Tibial nerve (tissue), 4 donors: ENCODE measurements at regions not wholly inside any gene's neighbourhood (a gene's known extent, or its start where the extent isn't known, plus 50 kb on each side); places are given as distances from the start of the nearest gene placed in this dataset.

Experiments
- DNase-seq, 2 donors: peaks; one replicate each; pipeline ENCODE4 v3.0.0-alpha.2; 2019; ENCODE audit warnings: low spot score in 2 of 2
- H3K27ac ChIP-seq, 4 donors: fragments of 200-600 bp; sonication (generic) in 3 of 4; one replicate each; pipeline ENCODE4 v1.5.1; 2017 to 2019; ENCODE audit warnings: mild to moderate bottlenecking in 1 of 4
- H3K27me3 ChIP-seq, 2 donors: fragments of 200-600 bp; sonication (generic) in 1 of 2; one replicate each; pipeline versions ENCODE4 v1.5.1 to v1.6.0; 2017 to 2019
- H3K36me3 ChIP-seq, 3 donors: fragments of 200-600 bp; sonication (generic); one replicate each; pipeline ENCODE4 v1.5.1; 2018 to 2019
- H3K4me1 ChIP-seq, 4 donors: fragments of 200-600 bp; sonication (generic) in 3 of 4; one replicate each; pipeline ENCODE4 v1.5.1; 2017 to 2019
- H3K4me3 ChIP-seq, 4 donors: fragments of 200-600 bp; sonication (generic) in 3 of 4; one replicate each; pipeline ENCODE4 v1.5.1; 2017 to 2019; ENCODE audit warnings: mild to moderate bottlenecking in 1 of 4, moderate library complexity in 1 of 4
- H3K9me3 ChIP-seq, 4 donors: fragments of 200-600 bp; sonication (generic) in 3 of 4; one replicate each; pipeline ENCODE4 v1.5.1; 2017 to 2019
- EP300 ChIP-seq, 2 donors: sonication (generic); formaldehyde crosslinking; IDR thresholded peaks; one replicate each; pipeline ENCODE4 v1.6.1; 2017; ENCODE audit warnings: antibody characterized with exemption in 2 of 2, mild to moderate bottlenecking in 1 of 2
- POLR2A ChIP-seq, 2 donors: fragments of 450-650 bp; IDR thresholded peaks; one replicate each; pipeline ENCODE4 v1.6.1; 2017; ENCODE audit warnings: antibody characterized with exemption in 2 of 2, mild to moderate bottlenecking in 2 of 2, moderate library complexity in 2 of 2
- WGBS, 2 donors: methylation state at CpG; one replicate each; pipeline ENCODE4 v1.1.5; 2018; 5-methylcytosine and 5-hydroxymethylcytosine counted together
- TF ChIP-seq, protein P1 (sequence below), 5 experiments: fragments of 200-600 bp in 3 of 5; fragments of 450-650 bp in 2 of 5; sonication (generic) in 3 of 5; IDR thresholded peaks; one replicate each; pipeline ENCODE4 v1.5.1; 2016 to 2019; ENCODE audit warnings: antibody characterized with exemption in 5 of 5, mild to moderate bottlenecking in 3 of 5, moderate library complexity in 2 of 5

DNA sequence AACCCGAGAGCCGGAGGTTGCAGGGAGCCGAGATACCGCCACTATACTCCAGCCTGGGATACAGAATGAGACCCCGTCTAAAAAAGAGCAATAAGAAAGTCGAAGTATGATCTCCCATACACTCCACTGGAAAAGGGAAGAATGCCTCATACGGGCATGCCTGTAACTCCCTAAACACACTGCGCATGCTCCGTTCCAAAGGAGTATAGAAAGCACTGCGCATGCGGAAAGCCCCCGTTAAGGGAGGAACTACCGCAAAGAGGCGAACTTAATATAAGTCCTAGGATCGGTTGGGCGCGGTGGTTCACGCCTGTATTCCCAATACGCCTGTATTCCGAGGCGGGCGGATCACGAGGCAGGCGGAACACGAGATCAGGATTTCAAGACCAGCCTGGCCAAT lies 313.1 kb upstream of the ERCC4 start:
- Histone ChIP-seq H3K27ac (no peak overlapping the region), H3K4me3 (no peak overlapping the region), H3K27me3 (no peaks in the 10 kb centered on the region), H3K4me1 (no peaks in the 10 kb centered on the region), H3K36me3 (no peaks in the 10 kb centered on the region), H3K9me3 (peaks cover 0 to 25% (median 0%) of the 10 kb centered on the region in 4 donors)
- no peak for DNase-seq
- 90 to 93% methylated on average over 25 of the region's 25 CpGs for WGBS, 2 donors
- TF ChIP-seq, protein P1, sequence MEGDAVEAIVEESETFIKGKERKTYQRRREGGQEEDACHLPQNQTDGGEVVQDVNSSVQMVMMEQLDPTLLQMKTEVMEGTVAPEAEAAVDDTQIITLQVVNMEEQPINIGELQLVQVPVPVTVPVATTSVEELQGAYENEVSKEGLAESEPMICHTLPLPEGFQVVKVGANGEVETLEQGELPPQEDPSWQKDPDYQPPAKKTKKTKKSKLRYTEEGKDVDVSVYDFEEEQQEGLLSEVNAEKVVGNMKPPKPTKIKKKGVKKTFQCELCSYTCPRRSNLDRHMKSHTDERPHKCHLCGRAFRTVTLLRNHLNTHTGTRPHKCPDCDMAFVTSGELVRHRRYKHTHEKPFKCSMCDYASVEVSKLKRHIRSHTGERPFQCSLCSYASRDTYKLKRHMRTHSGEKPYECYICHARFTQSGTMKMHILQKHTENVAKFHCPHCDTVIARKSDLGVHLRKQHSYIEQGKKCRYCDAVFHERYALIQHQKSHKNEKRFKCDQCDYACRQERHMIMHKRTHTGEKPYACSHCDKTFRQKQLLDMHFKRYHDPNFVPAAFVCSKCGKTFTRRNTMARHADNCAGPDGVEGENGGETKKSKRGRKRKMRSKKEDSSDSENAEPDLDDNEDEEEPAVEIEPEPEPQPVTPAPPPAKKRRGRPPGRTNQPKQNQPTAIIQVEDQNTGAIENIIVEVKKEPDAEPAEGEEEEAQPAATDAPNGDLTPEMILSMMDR (IDR thresholded peaks at IDR 0.05): no peak
- TF ChIP-seq POLR2A (IDR thresholded peaks at IDR 0.05) (no peak), EP300 (IDR thresholded peaks at IDR 0.05) (no peak)

DNA sequence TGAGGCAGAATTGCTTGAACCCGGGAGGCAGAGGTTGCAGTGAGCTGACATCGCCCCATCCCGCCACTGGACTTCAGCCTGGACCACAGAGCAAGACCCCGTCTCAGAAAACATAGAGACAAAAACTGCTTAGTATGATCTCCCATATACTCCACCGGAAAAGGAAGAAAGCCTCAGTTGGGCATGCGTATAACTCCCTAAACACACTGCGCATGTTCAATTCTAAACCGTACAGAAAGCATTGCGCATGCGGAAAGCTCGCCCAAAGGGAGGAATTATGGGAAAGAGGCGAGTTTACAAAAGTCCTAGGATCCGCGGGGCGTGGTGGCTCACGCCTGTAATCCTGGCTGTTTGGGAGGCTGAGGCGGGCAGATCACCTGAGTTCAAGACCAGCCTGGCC lies 312.7 kb upstream of the ERCC4 start:
- H3K9me3 ChIP-seq: peaks cover 0 to 25% (median 0%) of the 10 kb centered on the region in 4 donors
- no peaks in the 10 kb centered on the region for H3K36me3 ChIP-seq
- no peak overlapping the region for H3K27ac ChIP-seq
- 90 to 93% methylated on average over 16 to 17 of the region's 17 CpGs for WGBS, 2 donors
- H3K27me3 ChIP-seq: no peaks in the 10 kb centered on the region
- DNase-seq: no peak
- TF ChIP-seq, protein P1 (IDR thresholded peaks at IDR 0.05): no peak
- TF ChIP-seq POLR2A (IDR thresholded peaks at IDR 0.05) (no peak), EP300 (IDR thresholded peaks at IDR 0.05) (no peak)
- no peaks in the 10 kb centered on the region for H3K4me1 ChIP-seq
- no peak overlapping the region for H3K4me3 ChIP-seq

DNA sequence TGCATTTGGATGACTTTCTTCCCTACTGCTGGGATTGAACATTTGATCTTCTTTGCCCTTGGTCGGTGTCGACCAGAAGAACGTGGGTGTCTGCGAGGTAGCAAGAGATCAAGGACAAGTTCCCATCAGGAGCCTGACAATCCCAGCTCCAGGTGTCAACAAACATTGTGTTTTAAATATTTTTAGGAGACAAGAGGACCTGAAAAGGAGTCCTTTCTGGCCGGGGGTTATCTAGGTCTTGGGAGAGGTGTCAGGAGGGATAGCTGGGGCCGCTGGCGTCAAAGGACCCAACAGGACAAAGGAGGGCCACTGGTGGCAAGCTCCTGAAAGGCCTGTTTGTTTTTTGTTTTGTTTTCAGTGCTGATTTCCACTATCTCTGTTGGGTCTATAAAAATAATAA lies 308.4 kb upstream of the ERCC4 start:
- no peak for DNase-seq
- H3K9me3 ChIP-seq: peaks cover 0 to 21% (median 0%) of the 10 kb centered on the region in 4 donors
- H3K27ac ChIP-seq: no peak overlapping the region
- H3K4me1 ChIP-seq: no peaks in the 10 kb centered on the region
- H3K4me3 ChIP-seq: no peak overlapping the region
- H3K36me3 ChIP-seq: no peaks in the 10 kb centered on the region
- WGBS, 2 donors: 48 to 64% methylated on average over 7 of the region's 7 CpGs
- H3K27me3 ChIP-seq: no peaks in the 10 kb centered on the region
- TF ChIP-seq, protein P1 (IDR thresholded peaks at IDR 0.05): no peak
- TF ChIP-seq EP300 (IDR thresholded peaks at IDR 0.05) (no peak), POLR2A (IDR thresholded peaks at IDR 0.05) (no peak)

DNA sequence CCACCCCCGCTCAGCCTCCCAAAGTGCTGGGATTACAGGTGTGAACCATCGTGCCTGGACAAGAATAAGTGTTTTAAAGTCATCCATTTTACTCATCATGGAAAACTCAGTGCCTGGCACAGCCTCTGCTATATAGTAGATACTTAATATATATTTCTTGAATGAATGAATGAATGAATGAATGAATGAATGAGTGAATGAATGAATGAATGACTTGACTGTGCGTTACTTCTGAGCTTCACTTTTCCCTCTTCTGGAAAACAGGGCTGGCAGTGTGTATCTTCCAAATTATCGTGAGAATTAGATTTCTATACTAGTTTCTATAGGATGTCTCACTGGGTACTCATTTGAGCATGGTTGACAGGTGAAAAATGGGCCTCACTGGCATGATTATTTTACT lies 307.3 kb upstream of the ERCC4 start:
- Histone ChIP-seq H3K9me3 (peaks cover 0 to 11% (median 0%) of the 10 kb centered on the region in 4 donors), H3K27ac (no peak overlapping the region), H3K4me1 (no peaks in the 10 kb centered on the region), H3K27me3 (no peaks in the 10 kb centered on the region), H3K4me3 (no peak overlapping the region), H3K36me3 (no peaks in the 10 kb centered on the region)
- 80 to 86% methylated on average over 4 of the region's 4 CpGs for WGBS, 2 donors
- TF ChIP-seq, protein P1 (IDR thresholded peaks at IDR 0.05): no peak
- TF ChIP-seq EP300 (IDR thresholded peaks at IDR 0.05): no peak
- no peak for TF ChIP-seq POLR2A (IDR thresholded peaks at IDR 0.05)
- no peak for DNase-seq

DNA sequence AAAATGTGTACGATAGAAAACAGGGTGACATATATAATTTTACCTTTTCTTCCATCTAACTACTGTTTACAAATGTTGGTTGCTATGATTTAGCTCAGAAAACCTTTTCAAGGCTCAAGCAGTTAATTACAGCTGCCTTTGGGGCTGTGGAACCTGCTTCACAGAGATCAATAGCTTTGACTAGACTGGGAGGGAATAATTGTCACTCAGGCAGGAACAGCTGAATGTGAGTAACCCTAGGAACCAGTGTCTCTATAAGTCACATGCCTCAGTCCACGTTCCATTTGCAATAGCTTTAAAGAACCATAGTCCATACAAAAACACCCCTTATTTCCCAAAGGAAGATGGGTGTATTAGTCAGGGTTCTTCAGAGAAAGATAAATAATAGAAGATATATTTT lies 306.8 kb upstream of the ERCC4 start:
- H3K4me1 ChIP-seq: no peaks in the 10 kb centered on the region
- H3K9me3 ChIP-seq: peaks cover 0 to 8% (median 0%) of the 10 kb centered on the region in 4 donors
- H3K27ac ChIP-seq: no peak overlapping the region
- WGBS, 2 donors: 60 to 75% methylated on average over 2 of the region's 2 CpGs
- DNase-seq: no peak
- no peaks in the 10 kb centered on the region for H3K27me3 ChIP-seq
- TF ChIP-seq EP300 (IDR thresholded peaks at IDR 0.05): no peak
- TF ChIP-seq POLR2A (IDR thresholded peaks at IDR 0.05): no peak
- TF ChIP-seq, protein P1 (IDR thresholded peaks at IDR 0.05): no peak
- H3K36me3 ChIP-seq: no peaks in the 10 kb centered on the region
- no peak overlapping the region for H3K4me3 ChIP-seq
